Myocyte (in vitro differentiated cells): ENCODE measurements at regions not wholly inside any gene's neighbourhood (a gene's known extent, or its start where the extent isn't known, plus 50 kb on each side); places are given as distances from the start of the nearest gene placed in this dataset.

Source experiments
- DNase-seq: peaks from one replicate; pipeline ENCODE4 v3.0.0-alpha.2; 2012; ENCODE audit warnings: low read depth

GRCh38 chr1:181424786-181425403, 58.4 kb upstream of the CACNA1E start:
- peak; percentile 74 for DNase-seq

DNA sequence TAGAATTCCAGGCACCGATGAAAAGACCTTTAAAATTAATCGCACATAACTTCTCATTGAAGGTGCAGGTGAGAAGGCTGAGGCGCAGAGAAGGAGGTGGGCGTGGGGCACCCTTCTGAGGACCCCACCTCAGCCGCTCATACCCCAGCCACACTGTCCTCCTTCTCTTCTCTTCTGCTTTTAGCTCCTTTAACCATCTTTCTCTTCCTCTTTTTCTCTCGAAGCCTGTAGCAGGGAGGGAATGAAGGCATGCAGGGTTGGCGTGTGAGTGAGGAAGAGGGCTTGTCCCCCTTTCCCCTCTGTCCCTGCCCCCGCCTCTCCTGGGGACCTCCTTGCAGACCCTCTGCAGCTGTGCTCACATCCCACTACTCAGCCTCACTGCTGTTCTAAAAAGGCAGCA, 57.8 kb upstream of the CACNA1E start:
- DNase-seq = no peak

DNA sequence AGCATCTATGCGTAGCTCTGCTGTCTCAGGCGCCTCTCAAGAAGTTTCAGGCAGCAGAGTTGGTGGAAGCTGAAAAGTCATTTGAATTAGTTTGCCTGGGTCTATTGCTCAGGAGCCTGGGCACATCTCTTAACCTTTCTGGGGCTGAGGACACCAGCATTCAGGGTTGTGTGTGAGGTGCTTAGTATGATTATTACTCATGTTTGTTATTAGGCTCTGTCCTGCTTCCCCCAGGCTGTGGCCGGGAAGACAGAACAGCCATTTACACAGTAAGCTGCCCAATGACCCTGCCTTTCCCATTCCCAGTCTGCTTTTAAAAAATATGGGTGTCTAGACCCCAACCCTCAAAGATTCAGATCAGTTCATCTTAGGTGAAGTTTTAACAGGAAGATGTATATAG, 53.9 kb upstream of the CACNA1E start:
- DNase-seq = no peak

GRCh38 chr1:181430015-181430885, 53.1 kb upstream of the CACNA1E start:
- DNase-seq = no peak
